ENCODE measurements at regions not wholly inside any gene's neighbourhood (a gene's known extent, or its start where the extent isn't known, plus 50 kb on each side); places are given as distances from the start of the nearest gene placed in this dataset.
"Not testable (repeated sequence)": the region's sequence is repeated elsewhere in the genome, so short reads cannot be mapped to it uniquely, and the experiment has no call there.

- Histone ChIP-seq H3K9me2 (replicated peaks; ENCODE audit: control insufficient read depth, low read length) (no peaks in the 10 kb centered on the region), H3K4me2 (ENCODE audit: low read length) (no peak overlapping the region), H4K20me1 (ENCODE audit: control insufficient read depth, insufficient read depth, low read depth, low read length) (no peaks in the 10 kb centered on the region), H3K4me3 (ENCODE audit: low read length) (no peak overlapping the region), H3K79me2 (ENCODE audit: control insufficient read depth, low read length) (no peaks in the 10 kb centered on the region), H3K27ac (ENCODE audit: low read depth, low read length) (no peak overlapping the region), H3K4me1 (ENCODE audit: control insufficient read depth, low read length) (no peaks in the 10 kb centered on the region), H3F3A (ENCODE audit: control insufficient read depth, insufficient read depth) (no peaks in the 10 kb centered on the region), H3K36me3 (ENCODE audit: control insufficient read depth, low read length) (no peaks in the 10 kb centered on the region), H3K27me3 (ENCODE audit: control insufficient read depth, low read length) (no peaks in the 10 kb centered on the region), H3K9me3 (ENCODE audit: control insufficient read depth, insufficient read depth, low read length) (no peaks in the 10 kb centered on the region)
- TF ChIP-seq CTCF (IDR thresholded peaks at IDR 0.05; ENCODE audit: low read depth, low read length, poor library complexity, severe bottlenecking) (no peak), EZH2phosphoT487 (IDR thresholded peaks at IDR 0.05; ENCODE audit: borderline replicate concordance, low read length) (no peak)
Observed at GRCh38 chr5:121445511-121445910, 406.2 kb upstream of the FTMT start.

GRCh38 chr5:121462441-121462840 lies 389.2 kb upstream of the FTMT start:
- no peaks in the 10 kb centered on the region for H3K27me3 ChIP-seq (ENCODE audit: control insufficient read depth, low read length)
- no peaks in the 10 kb centered on the region for H3K9me3 ChIP-seq (ENCODE audit: control insufficient read depth, insufficient read depth, low read length)
- no peaks in the 10 kb centered on the region for H3K9me2 ChIP-seq (replicated peaks; ENCODE audit: control insufficient read depth, low read length)
- H4K20me1 ChIP-seq (ENCODE audit: control insufficient read depth, insufficient read depth, low read depth, low read length) = no peaks in the 10 kb centered on the region
- no peaks in the 10 kb centered on the region for H3F3A ChIP-seq (ENCODE audit: control insufficient read depth, insufficient read depth)
- TF ChIP-seq EZH2phosphoT487 (IDR thresholded peaks at IDR 0.05; ENCODE audit: borderline replicate concordance, low read length) (no peak), CTCF (IDR thresholded peaks at IDR 0.05; ENCODE audit: low read depth, low read length, poor library complexity, severe bottlenecking) (no peak)
- no peaks in the 10 kb centered on the region for H3K4me1 ChIP-seq (ENCODE audit: control insufficient read depth, low read length)
- H3K79me2 ChIP-seq (ENCODE audit: control insufficient read depth, low read length) = no peaks in the 10 kb centered on the region
- H3K4me2 ChIP-seq (ENCODE audit: low read length) = no peak overlapping the region
- no peak overlapping the region for H3K27ac ChIP-seq (ENCODE audit: low read depth, low read length)
- no peaks in the 10 kb centered on the region for H3K36me3 ChIP-seq (ENCODE audit: control insufficient read depth, low read length)
- H3K4me3 ChIP-seq (ENCODE audit: low read length) = no peak overlapping the region

GRCh38 chr5:121471222-121471621 lies 380.5 kb upstream of the FTMT start:
- not testable (repeated sequence) for H3K4me2 ChIP-seq (ENCODE audit: low read length); H3K9me3 ChIP-seq (ENCODE audit: control insufficient read depth, insufficient read depth, low read length); H4K20me1 ChIP-seq (ENCODE audit: control insufficient read depth, insufficient read depth, low read depth, low read length); H3K27ac ChIP-seq (ENCODE audit: low read depth, low read length); H3K36me3 ChIP-seq (ENCODE audit: control insufficient read depth, low read length); H3K9me2 ChIP-seq (replicated peaks; ENCODE audit: control insufficient read depth, low read length); H3K27me3 ChIP-seq (ENCODE audit: control insufficient read depth, low read length); H3F3A ChIP-seq (ENCODE audit: control insufficient read depth, insufficient read depth); H3K4me1 ChIP-seq (ENCODE audit: control insufficient read depth, low read length); H3K79me2 ChIP-seq (ENCODE audit: control insufficient read depth, low read length); H3K4me3 ChIP-seq (ENCODE audit: low read length)

GRCh38 chr5:121478636-121479035 lies 373.0 kb upstream of the FTMT start:
- no peak overlapping the region for H3K4me2 ChIP-seq (ENCODE audit: low read length)
- H3K27ac ChIP-seq (ENCODE audit: low read depth, low read length) = no peak overlapping the region
- H3K4me3 ChIP-seq (ENCODE audit: low read length) = no peak overlapping the region
- H4K20me1 ChIP-seq (ENCODE audit: control insufficient read depth, insufficient read depth, low read depth, low read length) = no peaks in the 10 kb centered on the region
- H3K9me2 ChIP-seq (replicated peaks; ENCODE audit: control insufficient read depth, low read length) = no peaks in the 10 kb centered on the region
- H3K9me3 ChIP-seq (ENCODE audit: control insufficient read depth, insufficient read depth, low read length) = no peaks in the 10 kb centered on the region
- no peaks in the 10 kb centered on the region for H3K27me3 ChIP-seq (ENCODE audit: control insufficient read depth, low read length)
- no peak for TF ChIP-seq CTCF (IDR thresholded peaks at IDR 0.05; ENCODE audit: low read depth, low read length, poor library complexity, severe bottlenecking)
- no peak for TF ChIP-seq EZH2phosphoT487 (IDR thresholded peaks at IDR 0.05; ENCODE audit: borderline replicate concordance, low read length)
- no peaks in the 10 kb centered on the region for H3K79me2 ChIP-seq (ENCODE audit: control insufficient read depth, low read length)
- no peaks in the 10 kb centered on the region for H3K4me1 ChIP-seq (ENCODE audit: control insufficient read depth, low read length)
- no peaks in the 10 kb centered on the region for H3F3A ChIP-seq (ENCODE audit: control insufficient read depth, insufficient read depth)
- no peaks in the 10 kb centered on the region for H3K36me3 ChIP-seq (ENCODE audit: control insufficient read depth, low read length)
